Bronchial epithelial cell (primary cell): ENCODE measurements at regions not wholly inside any gene's neighbourhood (a gene's known extent, or its start where the extent isn't known, plus 50 kb on each side); places are given as distances from the start of the nearest gene placed in this dataset.

Experiments used
- DNase-seq: peaks from one replicate; pipeline ENCODE4 v3.0.0-alpha.2; 2010; ENCODE audit warnings: low read depth
- FAIRE-seq: peaks from 2 replicates; lab custom pipeline; 2011; peaks lifted over from hg19 to GRCh38; lab: Jason Lieb, UNC
- H3K27me3 ChIP-seq: 2 replicates; pipeline ENCODE4 v1.5.1; 2011; ENCODE audit warnings: low read length; ENCODE audit not compliant: control insufficient read depth, insufficient read depth
- H3K36me3 ChIP-seq: 2 replicates; pipeline ENCODE4 v1.5.1; 2011; ENCODE audit warnings: low read length; ENCODE audit not compliant: control insufficient read depth, insufficient read depth
- H3K4me3 ChIP-seq: 2 replicates; pipeline ENCODE4 v1.5.1; 2011; ENCODE audit warnings: mild to moderate bottlenecking, low read depth, low read length, control low read depth
- TF ChIP-seq, protein P1 (sequence below): IDR thresholded peaks from 2 replicates; pipeline ENCODE4 v1.5.1; 2011; ENCODE audit warnings: mild to moderate bottlenecking, moderate library complexity, low read length, control low read depth, inconsistent platforms; ENCODE audit not compliant: insufficient read depth, severe bottlenecking

DNA sequence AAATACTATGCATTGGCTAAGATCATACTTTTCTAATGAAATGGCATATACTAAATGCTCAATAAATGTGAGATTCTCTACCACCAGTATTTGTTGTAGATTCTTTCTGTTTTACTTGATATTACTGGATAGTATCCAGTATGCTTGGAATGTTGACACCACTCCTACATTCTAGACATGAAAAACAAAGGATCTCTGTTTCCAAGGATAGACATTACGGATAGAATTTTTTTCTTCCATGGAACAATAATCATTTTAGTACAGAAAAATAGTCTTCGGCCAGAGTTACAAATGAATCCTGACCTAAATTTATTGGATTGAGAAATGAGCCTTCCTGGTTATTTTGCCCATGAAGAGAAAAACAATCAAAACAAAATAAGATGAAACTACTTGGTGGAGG, 258.2 kb upstream of the NT5E start:
- TF ChIP-seq, protein P1, sequence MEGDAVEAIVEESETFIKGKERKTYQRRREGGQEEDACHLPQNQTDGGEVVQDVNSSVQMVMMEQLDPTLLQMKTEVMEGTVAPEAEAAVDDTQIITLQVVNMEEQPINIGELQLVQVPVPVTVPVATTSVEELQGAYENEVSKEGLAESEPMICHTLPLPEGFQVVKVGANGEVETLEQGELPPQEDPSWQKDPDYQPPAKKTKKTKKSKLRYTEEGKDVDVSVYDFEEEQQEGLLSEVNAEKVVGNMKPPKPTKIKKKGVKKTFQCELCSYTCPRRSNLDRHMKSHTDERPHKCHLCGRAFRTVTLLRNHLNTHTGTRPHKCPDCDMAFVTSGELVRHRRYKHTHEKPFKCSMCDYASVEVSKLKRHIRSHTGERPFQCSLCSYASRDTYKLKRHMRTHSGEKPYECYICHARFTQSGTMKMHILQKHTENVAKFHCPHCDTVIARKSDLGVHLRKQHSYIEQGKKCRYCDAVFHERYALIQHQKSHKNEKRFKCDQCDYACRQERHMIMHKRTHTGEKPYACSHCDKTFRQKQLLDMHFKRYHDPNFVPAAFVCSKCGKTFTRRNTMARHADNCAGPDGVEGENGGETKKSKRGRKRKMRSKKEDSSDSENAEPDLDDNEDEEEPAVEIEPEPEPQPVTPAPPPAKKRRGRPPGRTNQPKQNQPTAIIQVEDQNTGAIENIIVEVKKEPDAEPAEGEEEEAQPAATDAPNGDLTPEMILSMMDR = no peak
- Histone ChIP-seq H3K36me3 (no peaks in the 10 kb centered on the region), H3K4me3 (no peak overlapping the region), H3K27me3 (no peaks in the 10 kb centered on the region)
- FAIRE-seq = no peak
- no peak for DNase-seq

DNA sequence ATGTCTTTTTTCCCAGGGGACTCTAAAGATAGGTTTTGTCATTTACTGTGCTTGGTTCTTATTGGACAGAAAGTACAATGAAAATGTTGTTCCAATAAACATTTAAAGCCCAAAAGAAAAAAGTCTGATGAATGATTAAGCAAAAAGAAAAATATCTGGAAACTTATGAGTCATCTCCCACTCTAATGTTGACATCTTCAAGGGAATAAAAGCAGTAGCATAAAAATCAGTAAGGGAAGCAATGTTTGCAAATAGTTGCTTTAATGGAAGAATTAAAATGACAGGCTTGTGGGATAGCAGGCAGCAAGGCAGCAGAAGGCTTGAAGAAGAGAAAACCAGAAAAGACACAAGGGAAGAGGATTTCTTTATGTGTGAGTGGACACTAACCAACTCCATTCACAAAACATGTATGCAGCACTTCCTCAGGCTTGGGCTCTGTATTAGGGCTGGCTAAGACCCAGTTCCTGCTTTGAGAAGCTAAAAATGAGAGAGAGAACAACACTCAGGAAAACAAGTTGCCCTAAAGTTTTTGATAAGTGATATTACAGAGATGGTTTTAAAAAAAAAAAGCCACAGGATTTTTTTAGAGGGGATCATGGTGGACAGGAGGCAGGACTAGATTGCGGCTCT, 263.2 kb upstream of the NT5E start:
- Histone ChIP-seq H3K27me3 (no peaks in the 10 kb centered on the region), H3K4me3 (no peak overlapping the region), H3K36me3 (no peaks in the 10 kb centered on the region)
- FAIRE-seq = no peak
- peak; percentile 44 for DNase-seq
- TF ChIP-seq, protein P1 = no peak

DNA sequence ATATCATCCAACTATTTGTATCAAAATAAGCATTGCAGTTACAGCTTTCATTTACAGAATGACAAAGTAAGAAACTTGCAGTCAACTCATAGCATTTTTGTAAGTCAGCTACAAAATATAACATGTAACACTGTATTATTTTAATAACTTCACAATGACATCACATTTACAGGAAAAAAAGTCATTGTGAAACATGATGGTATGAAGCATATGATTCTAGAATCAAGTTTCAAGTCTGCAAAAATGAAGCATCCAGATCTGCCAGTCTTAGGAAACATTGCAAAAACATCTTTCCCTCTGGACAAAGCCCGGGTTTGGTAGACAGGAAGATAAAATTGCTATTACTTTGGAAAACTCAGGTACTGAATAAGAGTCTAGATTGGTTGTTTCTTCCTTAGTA, 263.9 kb upstream of the NT5E start:
- DNase-seq (peak; percentile 28), FAIRE-seq (no peak)
- Histone ChIP-seq H3K4me3 (no peak overlapping the region), H3K27me3 (no peaks in the 10 kb centered on the region), H3K36me3 (no peaks in the 10 kb centered on the region)
- TF ChIP-seq, protein P1 = no peak

DNA sequence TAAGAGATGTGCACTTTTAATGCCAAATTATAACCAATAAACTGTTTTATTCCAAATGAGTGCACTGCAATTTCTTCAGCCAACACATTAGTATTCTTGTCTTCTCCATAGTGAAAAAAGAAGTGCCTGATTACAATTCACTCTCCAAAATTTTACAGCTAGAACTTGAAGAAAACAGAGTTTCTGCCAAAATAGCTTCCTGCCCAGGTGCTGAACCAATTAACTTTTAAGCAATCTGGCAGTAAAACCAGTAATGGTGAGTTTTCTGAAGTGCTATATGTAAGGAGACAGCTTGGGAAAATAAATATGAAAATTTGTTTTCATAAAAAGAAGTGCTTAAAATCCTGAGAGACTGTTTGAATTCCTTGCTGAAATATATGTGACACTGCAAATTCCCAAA, 266.0 kb upstream of the NT5E start:
- TF ChIP-seq, protein P1 = no peak
- no peak for DNase-seq
- Histone ChIP-seq H3K36me3 (no peaks in the 10 kb centered on the region), H3K4me3 (no peak overlapping the region), H3K27me3 (no peaks in the 10 kb centered on the region)
- no peak for FAIRE-seq

DNA sequence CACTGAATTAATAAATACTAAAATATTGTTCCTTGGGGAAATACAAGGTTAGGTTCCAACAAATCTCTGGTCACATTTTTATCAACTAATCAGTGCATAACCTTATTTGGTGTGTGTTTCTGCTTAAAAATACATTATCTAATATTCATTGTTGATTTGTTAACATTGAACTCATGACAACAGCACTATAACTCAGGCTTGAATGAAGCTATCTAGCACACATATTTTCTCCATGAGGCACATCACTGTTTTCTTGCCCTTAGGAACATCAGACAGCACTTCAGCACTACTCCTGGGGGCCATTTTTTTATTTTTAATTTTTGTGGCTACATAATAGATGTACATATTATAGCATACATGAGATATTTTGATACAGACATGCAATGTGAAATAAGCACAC, 277.2 kb upstream of the NT5E start:
- Histone ChIP-seq H3K4me3 (no peak overlapping the region), H3K36me3 (no peaks in the 10 kb centered on the region), H3K27me3 (no peaks in the 10 kb centered on the region)
- TF ChIP-seq, protein P1 = no peak
- DNase-seq = no peak
- no peak for FAIRE-seq

DNA sequence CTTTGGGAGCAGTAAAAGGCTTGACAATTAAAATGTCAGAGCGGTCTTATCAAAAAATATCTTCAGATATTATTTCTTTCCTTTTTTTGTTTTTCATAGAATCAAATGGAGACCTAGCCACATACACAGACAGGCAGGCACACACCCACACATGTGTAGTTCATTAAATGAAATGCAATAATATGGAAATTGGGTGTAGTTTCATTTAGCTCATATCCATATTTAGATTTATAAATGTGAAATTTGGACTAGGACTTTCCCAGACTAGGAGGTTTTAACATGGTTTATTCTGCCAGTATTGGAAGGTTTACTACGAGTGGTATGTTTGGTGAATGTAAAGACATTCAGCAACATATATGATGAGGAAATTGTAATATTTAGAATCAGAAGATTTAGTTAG, 277.7 kb upstream of the NT5E start:
- TF ChIP-seq, protein P1 = no peak
- Histone ChIP-seq H3K4me3 (no peak overlapping the region), H3K27me3 (no peaks in the 10 kb centered on the region), H3K36me3 (no peaks in the 10 kb centered on the region)
- DNase-seq (no peak), FAIRE-seq (no peak)
